ENCODE measurements at regions not wholly inside any gene's neighbourhood (a gene's known extent, or its start where the extent isn't known, plus 50 kb on each side); places are given as distances from the start of the nearest gene placed in this dataset.

DNA sequence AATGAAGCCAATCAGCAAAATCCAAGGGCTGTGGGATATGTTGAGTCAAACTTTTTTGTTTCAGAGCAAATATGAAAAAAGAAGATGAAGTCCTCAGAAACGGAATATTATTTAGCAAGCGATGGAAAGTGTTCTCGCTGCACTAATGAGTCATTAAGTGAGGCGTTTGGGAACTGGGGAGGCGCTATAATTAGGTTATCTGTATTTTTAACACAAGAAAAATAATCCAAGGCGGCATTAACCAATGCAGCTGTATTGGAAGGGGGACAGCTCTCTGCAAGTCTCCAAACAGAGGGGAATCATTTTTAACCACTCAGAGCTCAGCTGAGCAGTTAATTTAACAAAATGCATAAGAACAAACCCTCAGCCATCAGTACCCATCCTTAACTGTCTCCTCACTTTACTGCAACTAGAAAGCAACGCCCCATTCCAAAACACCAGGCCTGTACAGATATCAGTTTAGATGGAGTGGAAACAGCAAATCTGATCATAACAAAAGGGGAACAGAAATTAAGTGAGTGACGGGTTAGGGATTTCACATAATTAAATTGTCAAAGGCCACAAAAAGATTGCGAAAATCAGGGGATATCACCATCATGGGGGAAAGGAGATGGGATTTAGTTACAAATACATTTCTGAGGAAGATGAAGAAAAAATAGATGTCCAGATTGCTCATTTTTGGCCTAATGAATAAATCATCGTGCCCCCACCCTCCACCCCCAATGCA, 211.0 kb upstream of the TOX3 start:
- TF ChIP-seq TAF1 (IDR thresholded peaks at IDR 0.05; ENCODE audit: borderline replicate concordance, insufficient read depth, low read length) (no peak), SIN3A (IDR thresholded peaks at IDR 0.05; ENCODE audit: borderline replicate concordance, insufficient read depth, low read length) (no peak), POLR2AphosphoS5 (IDR thresholded peaks at IDR 0.05; ENCODE audit: low read depth, low read length) (no peak)
